OCI-LY7 (cell line): ENCODE measurements at regions not wholly inside any gene's neighbourhood (a gene's known extent, or its start where the extent isn't known, plus 50 kb on each side); places are given as distances from the start of the nearest gene placed in this dataset.

ENCODE experiments used
- BruUV-seq: library from RNA; stranded (reverse); fragments of 400-500 nt; replicated peaks from 2 replicates; lab custom pipeline; 2021; lab: Mats Ljungman, UMichigan
- CTCF ChIA-PET: fragments of 300-600 bp; sonication (Branson Sonifier 250); formaldehyde crosslinking; loops from one replicate; lab custom pipeline; 2022; ENCODE audit warnings: antibody characterized with exemption; ENCODE audit not compliant: unreplicated experiment; lab: Charles Lee
- POLR2A ChIA-PET: fragments of 300-600 bp; sonication (Branson Sonifier 250); formaldehyde crosslinking; loops from one replicate; lab custom pipeline; 2022; ENCODE audit warnings: antibody characterized with exemption; lab: Charles Lee
- DNase-seq: peaks from one replicate; pipeline ENCODE4 v3.0.0-alpha.2; 2015; ENCODE audit warnings: low spot score
- H2AFZ ChIP-seq: fragments of 200-600 bp; sonication (generic), shearing (Covaris generic); 2 replicates; pipeline ENCODE4 v1.6.1; 2014; ENCODE audit warnings: mild to moderate bottlenecking, antibody characterized with exemption, low read length, moderate library complexity
- H3K27ac ChIP-seq: fragments of 200-600 bp; sonication (generic); 2 replicates; pipeline ENCODE4 v1.5.1; 2014; ENCODE audit warnings: mixed run types, low read depth, mild to moderate bottlenecking, moderate library complexity, low read length, inconsistent platforms; ENCODE audit not compliant: poor library complexity, severe bottlenecking
- H3K36me3 ChIP-seq: fragments of 200-600 bp; sonication (generic); 2 replicates; pipeline ENCODE4 v1.6.1; 2014; ENCODE audit warnings: mild to moderate bottlenecking, antibody characterized with exemption, low read length, moderate library complexity, mixed read lengths; ENCODE audit not compliant: insufficient read depth
- H3K4me1 ChIP-seq: fragments of 200-600 bp; sonication (generic); 2 replicates; pipeline ENCODE4 v1.5.1; 2014; ENCODE audit warnings: mild to moderate bottlenecking, low read length; ENCODE audit not compliant: insufficient read depth, poor library complexity, severe bottlenecking
- H3K4me2 ChIP-seq: fragments of 200-600 bp; sonication (generic); 2 replicates; pipeline ENCODE4 v1.6.1; 2014; ENCODE audit warnings: mild to moderate bottlenecking, low read length
- H3K4me3 ChIP-seq: fragments of 200-600 bp; sonication (generic); 2 replicates; pipeline ENCODE4 v1.5.1; 2014; ENCODE audit warnings: mild to moderate bottlenecking, low read depth, low read length; ENCODE audit not compliant: poor library complexity, severe bottlenecking
- H3K79me2 ChIP-seq: fragments of 200-600 bp; sonication (generic); 2 replicates; pipeline ENCODE4 v1.6.1; 2016; ENCODE audit warnings: low read depth, mild to moderate bottlenecking, low read length, moderate library complexity, mixed read lengths; ENCODE audit not compliant: insufficient read depth
- H3K9me2 ChIP-seq: fragments of 200-600 bp; sonication (generic); 2 replicates; pipeline ENCODE4 v1.6.1; 2016; ENCODE audit warnings: mild to moderate bottlenecking, low read length, mixed read lengths; ENCODE audit not compliant: insufficient read depth
- H3K9me3 ChIP-seq: fragments of 200-600 bp; sonication (generic); 2 replicates; pipeline ENCODE4 v1.6.1; 2014; ENCODE audit warnings: mild to moderate bottlenecking, mixed run types, low read length, mixed read lengths
- H4K20me1 ChIP-seq: fragments of 200-600 bp; sonication (generic); 2 replicates; pipeline ENCODE4 v1.6.1; 2014; ENCODE audit warnings: mild to moderate bottlenecking, antibody characterized with exemption, low read length, moderate library complexity, mixed read lengths; ENCODE audit not compliant: insufficient read depth
- CTCF ChIP-seq: fragments of 200-600 bp; sonication (generic); conservative IDR thresholded peaks from 2 replicates; pipeline ENCODE4 v1.5.1; 2014; ENCODE audit warnings: mild to moderate bottlenecking, antibody characterized with exemption, low read length, moderate library complexity, mixed read lengths
- EZH2phosphoT487 ChIP-seq: fragments of 200-600 bp; sonication (generic); IDR thresholded peaks from 2 replicates; pipeline ENCODE4 v1.6.1; 2018; ENCODE audit warnings: low read depth, borderline replicate concordance, mild to moderate bottlenecking, mixed run types, antibody characterized with exemption, low read length, moderate library complexity, mixed read lengths
- intact Hi-C: fragments of 100-400 bp; cut with micrococcal nuclease; formaldehyde crosslinking; loops from one replicate; pipeline ENCODE4 v1.10.0; 2022; ENCODE audit not compliant: unreplicated experiment

DNA sequence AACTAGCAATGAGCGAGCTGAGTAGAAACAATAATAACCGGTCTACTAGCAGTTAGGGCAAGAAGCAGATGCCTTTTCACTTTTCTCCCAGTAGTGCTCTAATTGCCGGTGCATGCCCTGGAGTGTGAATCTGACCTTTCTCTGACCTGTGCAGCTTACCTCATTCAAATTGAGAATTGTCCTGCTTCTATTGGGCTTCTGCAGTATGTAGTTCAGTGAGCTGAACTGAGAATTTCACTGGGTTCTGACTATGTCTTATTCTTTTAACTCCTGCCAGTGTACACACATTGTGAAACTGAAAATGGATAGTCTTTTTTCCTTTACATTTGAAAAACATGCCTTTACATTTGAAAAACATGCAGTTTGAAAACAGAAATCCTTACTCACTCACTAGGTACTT, 157.9 kb upstream of the GRM3 start:
- intact Hi-C loops: no loop called here
- no peaks in the 10 kb centered on the region for H4K20me1 ChIP-seq
- ChIA-PET POLR2A (no interaction called here), CTCF (no interaction called here)
- no peaks in the 10 kb centered on the region for H3K36me3 ChIP-seq
- no peak overlapping the region for H3K27ac ChIP-seq
- H2AFZ ChIP-seq: no peak overlapping the region
- BruUV-seq: no TSS peak
- H3K4me2 ChIP-seq: no peak overlapping the region
- no peaks in the 10 kb centered on the region for H3K9me3 ChIP-seq
- no peaks in the 10 kb centered on the region for H3K9me2 ChIP-seq
- no peak overlapping the region for H3K4me3 ChIP-seq
- DNase-seq: no peak
- H3K79me2 ChIP-seq: no peaks in the 10 kb centered on the region
- no peaks in the 10 kb centered on the region for H3K4me1 ChIP-seq
- no peak for TF ChIP-seq EZH2phosphoT487
- TF ChIP-seq CTCF: no peak

DNA sequence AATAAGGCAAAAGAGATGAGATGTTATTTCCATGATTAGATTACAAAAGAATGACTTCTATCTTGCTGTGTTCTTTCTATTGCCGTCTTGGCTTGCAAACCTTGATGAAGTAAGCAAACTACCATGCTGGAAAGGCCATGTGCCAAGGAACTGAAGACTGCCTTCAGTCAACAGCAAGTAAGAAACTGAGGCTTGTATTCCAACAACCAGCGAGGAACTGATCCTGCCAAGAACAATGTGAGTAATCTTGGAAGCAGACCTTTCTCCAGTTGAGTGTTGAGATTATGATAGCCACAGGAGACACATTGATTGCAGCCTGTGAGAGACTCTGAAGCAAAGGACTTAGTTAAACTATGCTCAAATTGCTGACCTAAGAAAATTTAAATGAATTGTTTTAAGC, 164.6 kb upstream of the GRM3 start:
- H3K4me2 ChIP-seq: no peak overlapping the region
- BruUV-seq: no TSS peak
- H4K20me1 ChIP-seq: no peaks in the 10 kb centered on the region
- H3K79me2 ChIP-seq: no peaks in the 10 kb centered on the region
- DNase-seq: no peak
- H3K4me3 ChIP-seq: no peak overlapping the region
- no peaks in the 10 kb centered on the region for H3K9me3 ChIP-seq
- no peak for TF ChIP-seq EZH2phosphoT487
- TF ChIP-seq CTCF: no peak
- no peaks in the 10 kb centered on the region for H3K9me2 ChIP-seq
- H3K4me1 ChIP-seq: no peaks in the 10 kb centered on the region
- intact Hi-C loops: no loop called here
- no peak overlapping the region for H3K27ac ChIP-seq
- H3K36me3 ChIP-seq: no peaks in the 10 kb centered on the region
- H2AFZ ChIP-seq: no peak overlapping the region
- POLR2A ChIA-PET: interaction anchor here (0.6 kb wide), 1 partner anchor 180 kb away, joined by 3 read pairs; no protein-coding TSS in a partner anchor
- CTCF ChIA-PET: no interaction called here

- H3K27ac ChIP-seq: no peak overlapping the region
- ChIA-PET POLR2A (no interaction called here), CTCF (no interaction called here)
- H3K9me2 ChIP-seq: no peaks in the 10 kb centered on the region
- no peaks in the 10 kb centered on the region for H4K20me1 ChIP-seq
- intact Hi-C loops: no loop called here
- H3K79me2 ChIP-seq: no peaks in the 10 kb centered on the region
- H3K4me1 ChIP-seq: no peaks in the 10 kb centered on the region
- BruUV-seq: no TSS peak
- TF ChIP-seq CTCF: no peak
- no peak for TF ChIP-seq EZH2phosphoT487
- H3K4me2 ChIP-seq: no peak overlapping the region
- no peaks in the 10 kb centered on the region for H3K9me3 ChIP-seq
- H3K36me3 ChIP-seq: no peaks in the 10 kb centered on the region
- H3K4me3 ChIP-seq: no peak overlapping the region
- H2AFZ ChIP-seq: no peak overlapping the region
- DNase-seq: no peak
These were observed 166.3 kb upstream of the GRM3 start for GRCh38 chr7:86477343-86477935.
